WERI-Rb-1 (cell line): ENCODE measurements at regions not wholly inside any gene's neighbourhood (a gene's known extent, or its start where the extent isn't known, plus 50 kb on each side); places are given as distances from the start of the nearest gene placed in this dataset.
"Not testable (repeated sequence)": the region's sequence is repeated elsewhere in the genome, so short reads cannot be mapped to it uniquely, and the experiment has no call there.

Experiments
- DNase-seq: peaks from one replicate; pipeline ENCODE4 v3.0.0-alpha.2; 2020
- H3K27ac ChIP-seq: fragments of 250-450 bp; sonication (Bioruptor Pico); 2 replicates; pipeline ENCODE4 v1.5.1; 2020; ENCODE audit warnings: mild to moderate bottlenecking, moderate library complexity
- H3K27me3 ChIP-seq: fragments of 250-450 bp; sonication (Bioruptor Pico); 2 replicates; pipeline ENCODE4 v1.5.1; 2021; ENCODE audit warnings: mild to moderate bottlenecking, low read depth, moderate library complexity; ENCODE audit not compliant: insufficient read depth, severe bottlenecking
- H3K36me3 ChIP-seq: fragments of 250-450 bp; sonication (Bioruptor Pico); 2 replicates; pipeline ENCODE4 v1.5.1; 2020; ENCODE audit warnings: mild to moderate bottlenecking, moderate library complexity
- H3K4me3 ChIP-seq: 2 replicates; pipeline ENCODE4 v1.5.1; 2011; ENCODE audit warnings: low read depth, mild to moderate bottlenecking, control low read depth, low read length
- H3K9me3 ChIP-seq: fragments of 250-450 bp; sonication (Bioruptor Pico); 2 replicates; pipeline ENCODE4 v1.5.1; 2021; ENCODE audit warnings: mild to moderate bottlenecking, moderate library complexity; ENCODE audit not compliant: severe bottlenecking
- TF ChIP-seq, protein P1 (sequence below): IDR thresholded peaks from 2 replicates; pipeline ENCODE4 v1.5.1; 2011; ENCODE audit warnings: low read depth, mild to moderate bottlenecking, control low read depth, inconsistent platforms, low read length

DNA sequence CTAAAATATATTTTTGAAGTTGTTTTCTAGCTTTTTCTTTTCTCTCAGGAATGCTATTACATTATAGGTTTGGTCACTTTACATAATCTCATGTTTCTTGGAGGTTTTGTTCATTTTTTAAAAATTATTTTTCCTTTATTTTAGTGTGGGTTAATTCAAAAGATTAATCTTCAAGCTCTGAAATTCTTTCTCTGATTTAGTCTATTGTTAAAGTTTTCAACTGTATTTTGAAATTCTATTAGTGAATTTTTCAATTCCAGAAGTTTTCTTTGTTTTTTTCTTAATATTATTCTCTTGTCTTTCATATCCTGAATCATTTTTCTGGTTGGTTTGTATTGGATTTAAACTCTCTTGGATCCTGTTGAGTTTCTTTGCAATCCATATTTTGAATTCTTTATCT, 80.4 kb downstream of the MSTN start:
- peaks cover 12% of the 10 kb centered on the region for H3K9me3 ChIP-seq
- TF ChIP-seq, protein P1, sequence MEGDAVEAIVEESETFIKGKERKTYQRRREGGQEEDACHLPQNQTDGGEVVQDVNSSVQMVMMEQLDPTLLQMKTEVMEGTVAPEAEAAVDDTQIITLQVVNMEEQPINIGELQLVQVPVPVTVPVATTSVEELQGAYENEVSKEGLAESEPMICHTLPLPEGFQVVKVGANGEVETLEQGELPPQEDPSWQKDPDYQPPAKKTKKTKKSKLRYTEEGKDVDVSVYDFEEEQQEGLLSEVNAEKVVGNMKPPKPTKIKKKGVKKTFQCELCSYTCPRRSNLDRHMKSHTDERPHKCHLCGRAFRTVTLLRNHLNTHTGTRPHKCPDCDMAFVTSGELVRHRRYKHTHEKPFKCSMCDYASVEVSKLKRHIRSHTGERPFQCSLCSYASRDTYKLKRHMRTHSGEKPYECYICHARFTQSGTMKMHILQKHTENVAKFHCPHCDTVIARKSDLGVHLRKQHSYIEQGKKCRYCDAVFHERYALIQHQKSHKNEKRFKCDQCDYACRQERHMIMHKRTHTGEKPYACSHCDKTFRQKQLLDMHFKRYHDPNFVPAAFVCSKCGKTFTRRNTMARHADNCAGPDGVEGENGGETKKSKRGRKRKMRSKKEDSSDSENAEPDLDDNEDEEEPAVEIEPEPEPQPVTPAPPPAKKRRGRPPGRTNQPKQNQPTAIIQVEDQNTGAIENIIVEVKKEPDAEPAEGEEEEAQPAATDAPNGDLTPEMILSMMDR = no peak

DNA sequence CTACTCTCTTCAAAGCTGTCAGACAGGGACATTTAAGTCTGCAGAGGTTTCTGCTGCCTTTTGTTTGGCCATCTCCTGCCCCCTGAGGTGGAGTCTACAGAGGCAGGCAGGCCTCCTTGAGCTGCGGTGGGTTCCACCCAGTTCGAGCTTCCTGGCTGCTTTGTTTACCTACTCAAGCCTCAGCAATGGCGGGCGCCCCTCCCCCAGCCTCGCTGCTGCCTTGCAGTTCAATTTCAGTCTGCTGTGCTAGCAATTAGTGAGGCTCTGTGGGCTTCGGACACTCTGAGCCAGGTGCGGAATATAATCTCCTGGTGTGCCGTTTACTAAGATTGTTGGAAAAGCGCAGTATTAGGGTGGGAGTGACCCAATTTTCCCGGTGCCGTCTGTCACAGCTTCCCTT, 86.0 kb downstream of the MSTN start:
- H3K4me3 ChIP-seq, H3K9me3 ChIP-seq, H3K36me3 ChIP-seq, H3K27me3 ChIP-seq, DNase-seq, H3K27ac ChIP-seq: not testable (repeated sequence)

More for the DNA sequence above, 80.4 kb downstream of the MSTN start:
- Histone ChIP-seq H3K27ac (no peak overlapping the region), H3K4me3 (no peak overlapping the region), H3K27me3 (no peaks in the 10 kb centered on the region), H3K36me3 (no peaks in the 10 kb centered on the region)
- DNase-seq = no peak

DNA sequence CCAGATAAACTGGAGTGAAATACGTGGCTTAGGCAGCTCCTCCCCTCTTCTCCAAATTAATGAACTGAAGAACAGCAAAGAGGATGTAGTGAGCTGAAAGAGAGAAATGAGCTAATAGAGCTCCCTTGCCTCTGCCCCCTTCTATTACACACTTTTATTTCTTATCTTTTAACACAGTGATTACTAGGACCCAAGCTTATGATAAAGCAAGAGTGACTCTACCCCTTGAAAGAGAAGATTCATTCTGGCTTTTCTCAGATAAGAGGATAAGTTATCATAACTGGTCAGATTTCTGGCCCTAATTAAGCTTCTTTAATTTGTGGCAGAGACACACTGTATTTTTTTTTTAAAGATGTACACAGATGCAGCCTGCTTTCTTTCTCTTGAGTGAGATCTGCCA, 102.2 kb downstream of the MSTN start:
- no peak overlapping the region for H3K4me3 ChIP-seq
- H3K9me3 ChIP-seq = no peaks in the 10 kb centered on the region
- H3K27ac ChIP-seq = no peak overlapping the region
- no peaks in the 10 kb centered on the region for H3K36me3 ChIP-seq
- H3K27me3 ChIP-seq = no peaks in the 10 kb centered on the region
- DNase-seq = no peak
- TF ChIP-seq, protein P1 = no peak

DNA sequence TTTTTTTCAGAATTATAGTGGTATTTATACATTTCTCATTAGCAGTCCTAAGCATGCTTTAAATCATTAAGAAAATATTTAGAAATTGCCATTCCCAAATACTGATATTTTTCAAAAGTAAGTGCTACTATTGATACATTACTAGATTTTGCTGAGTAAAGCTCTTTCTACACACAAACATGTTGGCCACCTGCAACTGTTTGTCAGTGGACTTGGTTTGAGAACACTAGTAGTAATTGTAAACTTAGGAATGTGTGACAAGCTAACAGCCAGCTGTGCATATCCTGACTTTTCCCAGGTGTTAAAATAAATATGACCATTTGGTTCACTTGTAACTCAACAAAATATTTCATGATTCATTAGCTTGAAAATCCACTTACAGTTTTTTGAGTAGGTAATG, 103.1 kb downstream of the MSTN start:
- H3K27me3 ChIP-seq = no peaks in the 10 kb centered on the region
- no peaks in the 10 kb centered on the region for H3K9me3 ChIP-seq
- no peak for DNase-seq
- H3K4me3 ChIP-seq = no peak overlapping the region
- no peaks in the 10 kb centered on the region for H3K36me3 ChIP-seq
- TF ChIP-seq, protein P1 = no peak
- H3K27ac ChIP-seq = no peak overlapping the region

DNA sequence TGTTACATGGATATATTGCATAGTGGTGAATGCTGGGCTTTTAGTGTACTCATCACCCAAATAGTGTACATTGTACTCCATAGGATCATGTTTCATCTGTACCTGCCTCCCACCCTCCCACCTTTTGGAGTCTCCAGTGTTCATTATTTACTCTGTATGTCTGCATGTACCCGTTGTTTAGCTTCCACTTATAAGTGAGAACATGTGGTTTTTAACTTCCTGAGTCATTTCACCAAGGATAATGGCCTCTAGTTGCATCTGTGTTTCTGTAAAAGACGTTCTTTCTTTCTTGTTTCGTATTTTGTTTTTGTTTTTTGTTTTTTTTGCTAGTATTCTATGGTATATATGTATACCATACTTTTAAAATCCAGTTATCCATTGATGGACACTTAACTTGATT, 107.5 kb downstream of the MSTN start:
- Histone ChIP-seq H3K27me3 (no peaks in the 10 kb centered on the region), H3K36me3 (no peaks in the 10 kb centered on the region), H3K9me3 (no peaks in the 10 kb centered on the region), H3K4me3 (no peak overlapping the region), H3K27ac (no peak overlapping the region)
- TF ChIP-seq, protein P1 = no peak
- no peak for DNase-seq

DNA sequence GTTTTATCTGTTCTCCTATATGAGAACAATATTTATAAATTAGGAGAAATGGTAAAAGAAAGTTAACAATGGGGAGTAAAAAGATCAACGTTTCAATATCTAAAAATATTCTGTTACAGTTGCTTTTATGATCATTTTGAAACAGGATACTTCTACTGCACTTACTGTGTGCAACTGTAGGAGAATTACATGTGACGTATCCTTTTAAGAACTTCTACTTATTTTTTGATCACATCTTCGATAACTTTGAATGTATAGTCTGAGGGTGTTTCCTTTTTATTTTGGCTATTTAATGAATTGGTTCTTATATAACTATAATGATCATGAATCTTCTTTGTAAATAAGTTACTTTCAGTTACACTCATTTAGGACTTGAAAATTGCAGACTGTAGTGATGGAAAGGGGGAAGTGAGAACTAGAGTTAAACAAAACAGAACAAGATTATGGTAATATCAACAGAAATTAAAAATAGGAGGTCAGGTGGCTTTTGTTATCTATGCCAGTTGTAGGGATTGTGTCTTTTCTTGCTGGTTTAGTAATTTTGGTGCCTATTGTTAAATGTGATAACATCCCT, 109.9 kb downstream of the MSTN start:
- TF ChIP-seq, protein P1 = no peak
- no peak for DNase-seq

More for the DNA sequence above, 109.9 kb downstream of the MSTN start:
- Histone ChIP-seq H3K4me3 (no peak overlapping the region), H3K27ac (no peak overlapping the region), H3K27me3 (no peaks in the 10 kb centered on the region), H3K9me3 (no peaks in the 10 kb centered on the region), H3K36me3 (no peaks in the 10 kb centered on the region)
